ENCODE measurements at regions not wholly inside any gene's neighbourhood (a gene's known extent, or its start where the extent isn't known, plus 50 kb on each side); places are given as distances from the start of the nearest gene placed in this dataset.
A peak's percentile ranks its signal among the peaks of the same experiment; 100 is the strongest.

DNA sequence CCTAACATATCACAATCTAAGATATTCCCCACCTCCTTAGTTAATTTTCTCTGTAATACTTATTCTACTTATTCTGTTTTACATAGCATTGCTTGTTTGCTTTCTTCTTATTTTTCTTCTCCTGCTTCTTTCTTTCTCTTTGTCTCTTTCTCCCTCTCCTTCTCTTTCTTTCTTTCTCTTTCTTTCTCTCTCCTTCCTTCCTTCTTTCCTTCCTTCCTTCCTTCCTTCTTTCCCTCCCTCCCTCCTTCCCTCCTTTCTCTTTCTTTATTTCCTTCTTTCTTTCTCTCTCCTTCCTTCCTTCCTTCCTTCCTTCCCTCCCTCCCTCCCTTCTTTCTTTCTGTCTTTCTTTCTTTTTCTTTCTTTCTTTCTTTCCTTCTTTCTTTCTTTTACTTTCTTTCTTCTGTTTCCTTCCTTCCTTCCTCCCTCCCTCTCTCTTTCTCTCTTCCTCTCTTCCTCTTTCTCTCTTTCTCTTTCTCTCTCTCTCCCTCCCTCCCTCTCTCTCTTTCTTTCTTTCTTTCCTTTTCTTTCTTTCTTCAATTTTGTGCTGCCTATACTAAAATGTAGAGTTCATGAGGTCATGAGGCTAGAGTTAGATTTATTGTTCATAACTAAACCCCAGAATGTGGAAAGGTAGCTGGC, 445.4 kb downstream of the GATA3 start:
- no peak overlapping the region for H3K4ac ChIP-seq (ENCODE audit: low read depth, low read length)
- no peaks in the 10 kb centered on the region for H3K4me1 ChIP-seq (ENCODE audit: control insufficient read depth in 1 of 2, insufficient read depth in 2 of 2, low read length in 2 of 2)
- H2BK5ac ChIP-seq (ENCODE audit: low read depth, low read length, poor library complexity) = no peak overlapping the region
- H4K12ac ChIP-seq (ENCODE audit: low read depth, low read length) = no peak overlapping the region
- H3K27me3 ChIP-seq (ENCODE audit: insufficient read depth, low read length) = no peaks in the 10 kb centered on the region
- no peaks in the 10 kb centered on the region for H3K9me3 ChIP-seq (ENCODE audit: insufficient read depth, low read depth, low read length)
- no peak overlapping the region for H2BK120ac ChIP-seq (ENCODE audit: insufficient read depth, low read length, poor library complexity)
- no peak overlapping the region for H2AK5ac ChIP-seq (ENCODE audit: low read length)
- H4K8ac ChIP-seq (ENCODE audit: low read depth, low read length) = no peak overlapping the region
- no peak overlapping the region for H3K4me2 ChIP-seq (ENCODE audit: low read length)
- H3K18ac ChIP-seq (ENCODE audit: low read length) = no peak overlapping the region
- H2BK12ac ChIP-seq (ENCODE audit: low read length) = no peak overlapping the region
- no peaks in the 10 kb centered on the region for H3K79me1 ChIP-seq (ENCODE audit: low read length)
- H2AFZ ChIP-seq (ENCODE audit: insufficient read depth, low read length, poor library complexity) = no peak overlapping the region
- H3K4me3 ChIP-seq (ENCODE audit: low read depth, low read length) = no peak overlapping the region
- H3K79me2 ChIP-seq (ENCODE audit: control insufficient read depth, insufficient read depth, low read length, poor library complexity) = no peaks in the 10 kb centered on the region
- no peaks in the 10 kb centered on the region for H3K36me3 ChIP-seq (ENCODE audit: control insufficient read depth in 1 of 2, insufficient read depth in 2 of 2, low read length in 2 of 2)
- H4K91ac ChIP-seq (ENCODE audit: low read depth, low read length) = no peak overlapping the region
- no peak for DNase-seq
- H3K9ac ChIP-seq (ENCODE audit: low read length) = no peak overlapping the region
- H3K27ac ChIP-seq (ENCODE audit: low read depth, low read length) = no peak overlapping the region
- H3K14ac ChIP-seq (ENCODE audit: low read length) = no peak overlapping the region
- H3K23ac ChIP-seq (ENCODE audit: low read length) = no peak overlapping the region

GRCh38 chr10:8502573-8502972, 448.1 kb downstream of the GATA3 start:
- no peak overlapping the region for H2AFZ ChIP-seq (ENCODE audit: insufficient read depth, low read length, poor library complexity)
- no peak overlapping the region for H2BK5ac ChIP-seq (ENCODE audit: low read depth, low read length, poor library complexity)
- no peak overlapping the region for H4K91ac ChIP-seq (ENCODE audit: low read depth, low read length)
- no peak overlapping the region for H4K8ac ChIP-seq (ENCODE audit: low read depth, low read length)
- H3K4ac ChIP-seq (ENCODE audit: low read depth, low read length) = no peak overlapping the region
- no peak overlapping the region for H3K23ac ChIP-seq (ENCODE audit: low read length)
- no peaks in the 10 kb centered on the region for H3K36me3 ChIP-seq (ENCODE audit: control insufficient read depth in 1 of 2, insufficient read depth in 2 of 2, low read length in 2 of 2)
- DNase-seq = no peak
- H2BK12ac ChIP-seq (ENCODE audit: low read length) = no peak overlapping the region
- no peaks in the 10 kb centered on the region for H3K79me2 ChIP-seq (ENCODE audit: control insufficient read depth, insufficient read depth, low read length, poor library complexity)
- no CpG with 5 or more reads among the region's 5 CpGs for WGBS (ENCODE audit: extremely low coverage, insufficient coverage, insufficient read length)
- no peak overlapping the region for H3K14ac ChIP-seq (ENCODE audit: low read length)
- H3K27me3 ChIP-seq (ENCODE audit: insufficient read depth, low read length) = no peaks in the 10 kb centered on the region
- H3K18ac ChIP-seq (ENCODE audit: low read length) = no peak overlapping the region
- no peaks in the 10 kb centered on the region for H3K9me3 ChIP-seq (ENCODE audit: insufficient read depth, low read depth, low read length)
- H3K4me2 ChIP-seq (ENCODE audit: low read length) = no peak overlapping the region
- H3K79me1 ChIP-seq (ENCODE audit: low read length) = no peaks in the 10 kb centered on the region
- H4K12ac ChIP-seq (ENCODE audit: low read depth, low read length) = no peak overlapping the region
- no peak overlapping the region for H2AK5ac ChIP-seq (ENCODE audit: low read length)
- H3K4me3 ChIP-seq (ENCODE audit: low read depth, low read length) = no peak overlapping the region
- no peak overlapping the region for H2BK120ac ChIP-seq (ENCODE audit: insufficient read depth, low read length, poor library complexity)
- H3K27ac ChIP-seq (ENCODE audit: low read depth, low read length) = no peak overlapping the region
- H3K9ac ChIP-seq (ENCODE audit: low read length) = no peak overlapping the region
- H3K4me1 ChIP-seq (ENCODE audit: control insufficient read depth in 1 of 2, insufficient read depth in 2 of 2, low read length in 2 of 2) = no peaks in the 10 kb centered on the region

DNA sequence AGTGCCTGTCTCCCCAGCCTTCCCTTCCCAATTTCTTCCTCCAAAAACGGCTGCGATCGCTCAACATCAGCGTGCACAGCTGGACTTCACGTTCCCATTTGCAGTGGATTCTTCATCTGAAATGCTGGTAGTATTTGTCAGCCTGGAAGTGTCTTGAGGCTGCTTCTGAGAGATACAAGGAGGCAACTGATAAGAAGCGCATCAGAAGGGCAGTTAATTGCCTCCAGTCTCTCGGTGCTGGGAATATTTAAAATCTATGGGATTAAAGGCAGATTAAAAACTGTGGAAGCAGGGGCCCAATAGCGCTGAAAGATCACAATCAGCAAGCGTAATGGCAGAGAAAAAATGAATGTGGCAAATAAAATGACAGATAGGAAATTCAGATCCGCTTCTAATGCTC, 450.0 kb downstream of the GATA3 start:
- peaks cover 3% of the 10 kb centered on the region for H3K79me1 ChIP-seq (ENCODE audit: low read length)
- H2BK5ac ChIP-seq (ENCODE audit: low read depth, low read length, poor library complexity) = no peak overlapping the region
- no peak overlapping the region for H4K8ac ChIP-seq (ENCODE audit: low read depth, low read length)
- WGBS (ENCODE audit: extremely low coverage, insufficient coverage, insufficient read length) = no CpG with 5 or more reads among the region's 10 CpGs
- no peak overlapping the region for H3K4me3 ChIP-seq (ENCODE audit: low read depth, low read length)
- H3K18ac ChIP-seq (ENCODE audit: low read length) = no peak overlapping the region
- no peak overlapping the region for H2BK12ac ChIP-seq (ENCODE audit: low read length)
- no peak overlapping the region for H3K27ac ChIP-seq (ENCODE audit: low read depth, low read length)
- no peaks in the 10 kb centered on the region for H3K79me2 ChIP-seq (ENCODE audit: control insufficient read depth, insufficient read depth, low read length, poor library complexity)
- no peak overlapping the region for H3K4ac ChIP-seq (ENCODE audit: low read depth, low read length)
- no peak overlapping the region for H4K12ac ChIP-seq (ENCODE audit: low read depth, low read length)
- H2AFZ ChIP-seq (ENCODE audit: insufficient read depth, low read length, poor library complexity) = no peak overlapping the region
- no peaks in the 10 kb centered on the region for H3K27me3 ChIP-seq (ENCODE audit: insufficient read depth, low read length)
- H2BK120ac ChIP-seq (ENCODE audit: insufficient read depth, low read length, poor library complexity) = no peak overlapping the region
- H3K4me2 ChIP-seq (ENCODE audit: low read length) = no peak overlapping the region
- H3K9me3 ChIP-seq (ENCODE audit: insufficient read depth, low read depth, low read length) = no peaks in the 10 kb centered on the region
- no peak overlapping the region for H2AK5ac ChIP-seq (ENCODE audit: low read length)
- H3K36me3 ChIP-seq (ENCODE audit: control insufficient read depth in 1 of 2, insufficient read depth in 2 of 2, low read length in 2 of 2) = no peaks in the 10 kb centered on the region
- no peak overlapping the region for H3K23ac ChIP-seq (ENCODE audit: low read length)
- no peaks in the 10 kb centered on the region for H3K4me1 ChIP-seq (ENCODE audit: control insufficient read depth in 1 of 2, insufficient read depth in 2 of 2, low read length in 2 of 2)
- no peak overlapping the region for H4K91ac ChIP-seq (ENCODE audit: low read depth, low read length)
- no peak overlapping the region for H3K14ac ChIP-seq (ENCODE audit: low read length)
- DNase-seq = peak in 1 of 2 donors; percentile 56
- no peak overlapping the region for H3K9ac ChIP-seq (ENCODE audit: low read length)

- Histone ChIP-seq H3K4me2 (ENCODE audit: low read length) (no peak overlapping the region), H4K8ac (ENCODE audit: low read depth, low read length) (no peak overlapping the region), H2AFZ (ENCODE audit: insufficient read depth, low read length, poor library complexity) (no peak overlapping the region), H2BK120ac (ENCODE audit: insufficient read depth, low read length, poor library complexity) (no peak overlapping the region), H2BK12ac (ENCODE audit: low read length) (no peak overlapping the region), H3K36me3 (ENCODE audit: control insufficient read depth in 1 of 2, insufficient read depth in 2 of 2, low read length in 2 of 2) (no peaks in the 10 kb centered on the region), H3K4me1 (ENCODE audit: control insufficient read depth in 1 of 2, insufficient read depth in 2 of 2, low read length in 2 of 2) (no peaks in the 10 kb centered on the region), H4K91ac (ENCODE audit: low read depth, low read length) (no peak overlapping the region), H3K4ac (ENCODE audit: low read depth, low read length) (no peak overlapping the region), H3K4me3 (ENCODE audit: low read depth, low read length) (no peak overlapping the region), H3K18ac (ENCODE audit: low read length) (no peak overlapping the region), H3K9ac (ENCODE audit: low read length) (no peak overlapping the region), H4K12ac (ENCODE audit: low read depth, low read length) (no peak overlapping the region), H3K9me3 (ENCODE audit: insufficient read depth, low read depth, low read length) (no peaks in the 10 kb centered on the region), H3K27ac (ENCODE audit: low read depth, low read length) (no peak overlapping the region), H2BK5ac (ENCODE audit: low read depth, low read length, poor library complexity) (no peak overlapping the region), H3K79me2 (ENCODE audit: control insufficient read depth, insufficient read depth, low read length, poor library complexity) (no peaks in the 10 kb centered on the region), H2AK5ac (ENCODE audit: low read length) (no peak overlapping the region), H3K23ac (ENCODE audit: low read length) (no peak overlapping the region), H3K14ac (ENCODE audit: low read length) (no peak overlapping the region), H3K79me1 (ENCODE audit: low read length) (peaks cover 3% of the 10 kb centered on the region), H3K27me3 (ENCODE audit: insufficient read depth, low read length) (no peaks in the 10 kb centered on the region)
- WGBS (ENCODE audit: extremely low coverage, insufficient coverage, insufficient read length) = no CpG with 5 or more reads among the region's 3 CpGs
- no peak for DNase-seq
These were observed 452.7 kb downstream of the GATA3 start for GRCh38 chr10:8507156-8507555.
